DOHH2 (cell line): ENCODE measurements at regions not wholly inside any gene's neighbourhood (a gene's known extent, or its start where the extent isn't known, plus 50 kb on each side); places are given as distances from the start of the nearest gene placed in this dataset.

Experiments
- CTCF ChIP-seq: fragments of 200-600 bp; sonication (generic); IDR thresholded peaks from one replicate; pipeline ENCODE4 v1.5.1; 2014; ENCODE audit warnings: antibody characterized with exemption, mild to moderate bottlenecking, low read depth, low read length; ENCODE audit not compliant: poor library complexity, severe bottlenecking
- EZH2phosphoT487 ChIP-seq: fragments of 200-600 bp; sonication (generic); IDR thresholded peaks from 2 replicates; pipeline ENCODE4 v1.6.1; 2017; ENCODE audit warnings: borderline replicate concordance, mild to moderate bottlenecking, antibody characterized with exemption, low read length, moderate library complexity, mixed read lengths

- TF ChIP-seq CTCF: no peak
- TF ChIP-seq EZH2phosphoT487: no peak
These were observed 640.5 kb downstream of the TMEM182 start for GRCh38 chr2:103402336-103402735.
